ENCODE measurements at regions not wholly inside any gene's neighbourhood (a gene's known extent, or its start where the extent isn't known, plus 50 kb on each side); places are given as distances from the start of the nearest gene placed in this dataset.

- Mint-ChIP-seq H3K9me3 (no peaks in the 10 kb centered on the region), H3K4me1 (peaks cover 10% of the 10 kb centered on the region), H3K27me3 (ENCODE audit: low read depth, poor library complexity) (no peaks in the 10 kb centered on the region), H3K4me3 (no peak overlapping the region), H3K27ac (peak overlapping the region; percentile 8), H3K36me3 (ENCODE audit: low read depth) (no peaks in the 10 kb centered on the region)
- no peak for TF ChIP-seq CTCF (IDR thresholded peaks at IDR 0.05)
- no peak for DNase-seq
Observed at GRCh38 chr9:8234316-8234715, 434.7 kb upstream of the DMAC1 start.

- no peak overlapping the region for H3K27ac Mint-ChIP-seq
- no peak overlapping the region for H3K4me3 Mint-ChIP-seq
- H3K27me3 Mint-ChIP-seq (ENCODE audit: low read depth, poor library complexity): no peaks in the 10 kb centered on the region
- no peak for TF ChIP-seq CTCF (IDR thresholded peaks at IDR 0.05)
- peaks cover 10% of the 10 kb centered on the region for H3K4me1 Mint-ChIP-seq
- DNase-seq: no peak
- H3K9me3 Mint-ChIP-seq: no peaks in the 10 kb centered on the region
- no peaks in the 10 kb centered on the region for H3K36me3 Mint-ChIP-seq (ENCODE audit: low read depth)
Observed at GRCh38 chr9:8232726-8233125, 433.1 kb upstream of the DMAC1 start.

GRCh38 chr9:8229226-8229625 is 429.6 kb upstream of the DMAC1 start:
- DNase-seq: no peak
- H3K4me3 Mint-ChIP-seq: no peak overlapping the region
- TF ChIP-seq CTCF (IDR thresholded peaks at IDR 0.05): no peak
- no peaks in the 10 kb centered on the region for H3K9me3 Mint-ChIP-seq
- H3K36me3 Mint-ChIP-seq (ENCODE audit: low read depth): no peaks in the 10 kb centered on the region
- no peaks in the 10 kb centered on the region for H3K27me3 Mint-ChIP-seq (ENCODE audit: low read depth, poor library complexity)
- H3K27ac Mint-ChIP-seq: no peak overlapping the region
- peaks cover 21% of the 10 kb centered on the region for H3K4me1 Mint-ChIP-seq

- Mint-ChIP-seq H3K9me3 (no peaks in the 10 kb centered on the region), H3K36me3 (ENCODE audit: low read depth) (no peaks in the 10 kb centered on the region), H3K4me1 (peaks cover 37% of the 10 kb centered on the region), H3K27ac (no peak overlapping the region), H3K27me3 (ENCODE audit: low read depth, poor library complexity) (peaks cover 2% of the 10 kb centered on the region), H3K4me3 (no peak overlapping the region)
- DNase-seq: no peak
- TF ChIP-seq CTCF (IDR thresholded peaks at IDR 0.05): no peak
Observed at GRCh38 chr9:8224381-8224801, 424.8 kb upstream of the DMAC1 start.

- H3K4me1 Mint-ChIP-seq: peaks cover 37% of the 10 kb centered on the region
- no peaks in the 10 kb centered on the region for H3K9me3 Mint-ChIP-seq
- DNase-seq: no peak
- no peak for TF ChIP-seq CTCF (IDR thresholded peaks at IDR 0.05)
- H3K27ac Mint-ChIP-seq: no peak overlapping the region
- peaks cover 2% of the 10 kb centered on the region for H3K27me3 Mint-ChIP-seq (ENCODE audit: low read depth, poor library complexity)
- no peak overlapping the region for H3K4me3 Mint-ChIP-seq
- H3K36me3 Mint-ChIP-seq (ENCODE audit: low read depth): no peaks in the 10 kb centered on the region
Observed at GRCh38 chr9:8223861-8224260, 424.3 kb upstream of the DMAC1 start.

GRCh38 chr9:8221462-8221861 is 421.9 kb upstream of the DMAC1 start:
- DNase-seq: no peak
- Mint-ChIP-seq H3K4me1 (peaks cover 35% of the 10 kb centered on the region), H3K27me3 (ENCODE audit: low read depth, poor library complexity) (peaks cover 2% of the 10 kb centered on the region), H3K27ac (peak overlapping the region; percentile 51), H3K36me3 (ENCODE audit: low read depth) (peaks cover 7% of the 10 kb centered on the region), H3K9me3 (peaks cover 18% of the 10 kb centered on the region), H3K4me3 (no peak overlapping the region)
- no peak for TF ChIP-seq CTCF (IDR thresholded peaks at IDR 0.05)

All from nephron progenitor cell (in vitro differentiated cells).